ENCODE measurements at regions not wholly inside any gene's neighbourhood (a gene's known extent, or its start where the extent isn't known, plus 50 kb on each side); places are given as distances from the start of the nearest gene placed in this dataset.

DNA sequence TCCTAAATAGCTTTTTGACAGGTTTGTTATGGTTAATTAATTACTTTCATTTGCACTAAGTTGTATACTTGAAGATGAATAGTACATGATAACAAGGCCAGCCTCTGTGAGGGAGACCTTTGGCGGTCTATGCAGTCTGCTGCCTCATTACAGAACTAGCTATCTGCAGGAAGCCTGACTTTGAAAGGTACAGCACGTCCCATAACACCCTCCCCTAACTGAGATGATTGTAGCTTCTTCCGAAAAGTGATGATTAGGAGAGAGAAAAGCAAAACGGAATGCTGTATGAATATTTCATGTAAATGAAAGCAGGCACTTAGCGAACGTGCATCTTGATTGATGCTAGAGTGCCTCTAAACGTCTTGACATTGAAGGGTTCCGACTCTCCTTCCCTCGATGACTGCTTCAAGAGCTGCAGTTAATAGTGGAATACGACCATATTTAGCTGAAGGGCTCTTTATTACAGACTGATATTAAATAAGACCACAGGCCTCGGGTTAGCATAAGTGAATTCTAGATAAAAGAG lies 116.2 kb upstream of the TMCO5A start:
- TF ChIP-seq, protein P1, sequence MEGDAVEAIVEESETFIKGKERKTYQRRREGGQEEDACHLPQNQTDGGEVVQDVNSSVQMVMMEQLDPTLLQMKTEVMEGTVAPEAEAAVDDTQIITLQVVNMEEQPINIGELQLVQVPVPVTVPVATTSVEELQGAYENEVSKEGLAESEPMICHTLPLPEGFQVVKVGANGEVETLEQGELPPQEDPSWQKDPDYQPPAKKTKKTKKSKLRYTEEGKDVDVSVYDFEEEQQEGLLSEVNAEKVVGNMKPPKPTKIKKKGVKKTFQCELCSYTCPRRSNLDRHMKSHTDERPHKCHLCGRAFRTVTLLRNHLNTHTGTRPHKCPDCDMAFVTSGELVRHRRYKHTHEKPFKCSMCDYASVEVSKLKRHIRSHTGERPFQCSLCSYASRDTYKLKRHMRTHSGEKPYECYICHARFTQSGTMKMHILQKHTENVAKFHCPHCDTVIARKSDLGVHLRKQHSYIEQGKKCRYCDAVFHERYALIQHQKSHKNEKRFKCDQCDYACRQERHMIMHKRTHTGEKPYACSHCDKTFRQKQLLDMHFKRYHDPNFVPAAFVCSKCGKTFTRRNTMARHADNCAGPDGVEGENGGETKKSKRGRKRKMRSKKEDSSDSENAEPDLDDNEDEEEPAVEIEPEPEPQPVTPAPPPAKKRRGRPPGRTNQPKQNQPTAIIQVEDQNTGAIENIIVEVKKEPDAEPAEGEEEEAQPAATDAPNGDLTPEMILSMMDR (IDR thresholded peaks at IDR 0.05) = no peak
- TF ChIP-seq NFE2L2 (conservative IDR thresholded peaks at IDR 0.05; ENCODE audit: low read length) (no peak), EP300 (IDR thresholded peaks at IDR 0.05) (no peak), CHD4 (IDR thresholded peaks at IDR 0.05; ENCODE audit: borderline replicate concordance) (no peak), POLR2A (IDR thresholded peaks at IDR 0.05; ENCODE audit: low read length) (no peak), KDM5A (IDR thresholded peaks at IDR 0.05) (no peak), RFX5 (IDR thresholded peaks at IDR 0.05) (no peak), JUNB (IDR thresholded peaks at IDR 0.05) (no peak), CHD2 (IDR thresholded peaks at IDR 0.05; ENCODE audit: low read length, partially characterized antibody) (no peak), JUN (IDR thresholded peaks at IDR 0.05) (no peak), HDAC2 (IDR thresholded peaks at IDR 0.05) (no peak), RNF2 (IDR thresholded peaks at IDR 0.05; ENCODE audit: borderline replicate concordance, low read depth) (no peak)

Measured in A549 (cell line).